ENCODE measurements at regions not wholly inside any gene's neighbourhood (a gene's known extent, or its start where the extent isn't known, plus 50 kb on each side); places are given as distances from the start of the nearest gene placed in this dataset.
"Not testable (repeated sequence)": the region's sequence is repeated elsewhere in the genome, so short reads cannot be mapped to it uniquely, and the experiment has no call there.

GRCh38 chr16:48972236-48972635 lies 309.4 kb downstream of the CBLN1 start:
- FAIRE-seq, result no peak

- no peak for FAIRE-seq
These were observed 310.0 kb downstream of the CBLN1 start for GRCh38 chr16:48971571-48972077.

GRCh38 chr16:48970216-48970615 lies 311.4 kb downstream of the CBLN1 start:
- no peak for FAIRE-seq

GRCh38 chr16:48969611-48970010 lies 312.0 kb downstream of the CBLN1 start:
- FAIRE-seq, result no peak

- no peak for FAIRE-seq
These were observed 316.3 kb downstream of the CBLN1 start for GRCh38 chr16:48965386-48965785.

- no peak for FAIRE-seq
These were observed 317.6 kb downstream of the CBLN1 start for GRCh38 chr16:48963901-48964615.

GRCh38 chr16:48963306-48963705 lies 318.3 kb downstream of the CBLN1 start:
- no peak for FAIRE-seq

- FAIRE-seq, result no peak
These were observed 320.1 kb downstream of the CBLN1 start for GRCh38 chr16:48961546-48961945.

GRCh38 chr16:48960830-48961229 lies 320.8 kb downstream of the CBLN1 start:
- FAIRE-seq, result no peak

- FAIRE-seq, result no peak
These were observed 321.9 kb downstream of the CBLN1 start for GRCh38 chr16:48959747-48960146.

GRCh38 chr16:48959204-48959603 lies 322.4 kb downstream of the CBLN1 start:
- FAIRE-seq, result no peak

GRCh38 chr16:48958681-48959080 lies 323.0 kb downstream of the CBLN1 start:
- no peak for FAIRE-seq

GRCh38 chr16:48956620-48957019 lies 325.0 kb downstream of the CBLN1 start:
- no peak for FAIRE-seq

GRCh38 chr16:48955837-48956236 lies 325.8 kb downstream of the CBLN1 start:
- FAIRE-seq, result no peak

GRCh38 chr16:48951621-48952125 lies 330.0 kb downstream of the CBLN1 start:
- not testable (repeated sequence) for FAIRE-seq

- FAIRE-seq, result no peak
These were observed 331.5 kb downstream of the CBLN1 start for GRCh38 chr16:48950184-48950583.

- no peak for FAIRE-seq
These were observed 332.0 kb downstream of the CBLN1 start for GRCh38 chr16:48949636-48950035.

- FAIRE-seq, result no peak
These were observed 332.7 kb downstream of the CBLN1 start for GRCh38 chr16:48948911-48949310.

- FAIRE-seq, result no peak
These were observed 334.3 kb downstream of the CBLN1 start for GRCh38 chr16:48947371-48947713.

GRCh38 chr16:48946686-48947370 lies 334.8 kb downstream of the CBLN1 start:
- FAIRE-seq, result no peak

GRCh38 chr16:48942996-48943395 lies 333.0 kb upstream of the N4BP1 start:
- no peak for FAIRE-seq

- FAIRE-seq, result no peak
These were observed 326.8 kb upstream of the N4BP1 start for GRCh38 chr16:48936811-48937210.

- FAIRE-seq, result no peak
These were observed 322.4 kb upstream of the N4BP1 start for GRCh38 chr16:48932216-48932855.

All from colon (tissue), 2 donors.